Activated T-cell treated with anti-CD3 and anti-CD28 coated beads, Interleukin-2, amount 50 U/mL, for 72 hours (primary cell): ENCODE measurements at regions not wholly inside any gene's neighbourhood (a gene's known extent, or its start where the extent isn't known, plus 50 kb on each side); places are given as distances from the start of the nearest gene placed in this dataset.

Experiments used
- ATAC-seq, 2 donors: fragments of 150-1000 bp; cut with Tn5 transposase; replicated peaks in 1 of 2; 2 replicates each; pipeline ENCODE4 v1.10.0; 2021; ENCODE audit warnings: moderate library complexity in 2 of 2, mild to moderate bottlenecking in 1 of 2
- DNase-seq, 2 donors: peaks; one replicate each; pipeline ENCODE4 v3.0.0; 2021 to 2022; ENCODE audit warnings: mixed read lengths in 1 of 2
- H3K27ac Mint-ChIP-seq: one replicate; pipeline ENCODE4 v1.8.0; 2022; ENCODE audit warnings: mild to moderate bottlenecking, moderate library complexity, mixed read lengths
- H3K27me3 Mint-ChIP-seq: one replicate; pipeline ENCODE4 v1.8.0; 2022; ENCODE audit warnings: low read depth, mixed read lengths
- H3K36me3 Mint-ChIP-seq, 2 donors: one replicate each; pipeline ENCODE4 v1.8.0; 2022; ENCODE audit warnings: mixed read lengths in 2 of 2, mild to moderate bottlenecking in 1 of 2; ENCODE audit not compliant: insufficient read depth in 2 of 2
- H3K4me1 Mint-ChIP-seq: one replicate; pipeline ENCODE4 v1.8.0; 2022; ENCODE audit warnings: low read depth, mixed read lengths
- H3K4me3 Mint-ChIP-seq, 2 donors: one replicate each; pipeline ENCODE4 v1.8.0; 2022; ENCODE audit warnings: mild to moderate bottlenecking in 2 of 2, mixed read lengths in 2 of 2, moderate library complexity in 2 of 2
- H3K9me3 Mint-ChIP-seq, 2 donors: one replicate each; pipeline ENCODE4 v1.8.0; 2022; ENCODE audit warnings: mixed read lengths in 2 of 2

DNA sequence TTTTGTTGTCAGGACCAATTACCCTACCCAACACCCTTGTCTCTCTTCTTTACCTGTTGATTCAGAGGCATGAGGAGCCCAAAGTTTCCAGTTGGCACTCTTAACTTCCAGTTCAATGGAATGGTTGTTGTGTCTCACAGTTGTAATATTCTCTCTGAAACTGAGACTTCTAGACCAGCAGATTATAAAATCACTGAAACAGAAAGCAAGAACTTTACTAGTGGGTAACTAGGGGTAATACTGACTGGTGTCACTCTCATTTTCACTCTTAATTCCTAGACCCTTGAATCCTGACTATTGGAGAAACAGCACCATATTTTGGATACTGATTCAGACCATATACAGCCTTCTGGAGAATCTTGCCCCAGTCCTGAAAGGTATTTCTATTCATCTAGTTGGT, 140.2 kb upstream of the MMS22L start:
- Mint-ChIP-seq H3K9me3 (peaks cover 2% of the 10 kb centered on the region in 2 donors), H3K27ac (no peak overlapping the region), H3K4me3 (no peak overlapping the region), H3K4me1 (no peaks in the 10 kb centered on the region), H3K36me3 (peaks cover 0 to 2% of the 10 kb centered on the region in 2 donors), H3K27me3 (no peaks in the 10 kb centered on the region)
- DNase-seq, result no peak
- no peak for ATAC-seq

- no peak overlapping the region for H3K4me3 Mint-ChIP-seq
- H3K27ac Mint-ChIP-seq, result no peak overlapping the region
- no peaks in the 10 kb centered on the region for H3K9me3 Mint-ChIP-seq
- no peaks in the 10 kb centered on the region for H3K4me1 Mint-ChIP-seq
- no peak for DNase-seq
- no peaks in the 10 kb centered on the region for H3K27me3 Mint-ChIP-seq
- no peak for ATAC-seq
- no peaks in the 10 kb centered on the region for H3K36me3 Mint-ChIP-seq
Measured at GRCh38 chr6:97427648-97428047, 144.6 kb upstream of the MMS22L start.

GRCh38 chr6:97437087-97437486, 154.1 kb upstream of the MMS22L start:
- no peak for ATAC-seq
- Mint-ChIP-seq H3K27me3 (peaks cover 16% of the 10 kb centered on the region), H3K4me3 (no peak overlapping the region), H3K36me3 (no peaks in the 10 kb centered on the region), H3K27ac (no peak overlapping the region), H3K9me3 (no peaks in the 10 kb centered on the region), H3K4me1 (no peaks in the 10 kb centered on the region)
- no peak for DNase-seq

DNA sequence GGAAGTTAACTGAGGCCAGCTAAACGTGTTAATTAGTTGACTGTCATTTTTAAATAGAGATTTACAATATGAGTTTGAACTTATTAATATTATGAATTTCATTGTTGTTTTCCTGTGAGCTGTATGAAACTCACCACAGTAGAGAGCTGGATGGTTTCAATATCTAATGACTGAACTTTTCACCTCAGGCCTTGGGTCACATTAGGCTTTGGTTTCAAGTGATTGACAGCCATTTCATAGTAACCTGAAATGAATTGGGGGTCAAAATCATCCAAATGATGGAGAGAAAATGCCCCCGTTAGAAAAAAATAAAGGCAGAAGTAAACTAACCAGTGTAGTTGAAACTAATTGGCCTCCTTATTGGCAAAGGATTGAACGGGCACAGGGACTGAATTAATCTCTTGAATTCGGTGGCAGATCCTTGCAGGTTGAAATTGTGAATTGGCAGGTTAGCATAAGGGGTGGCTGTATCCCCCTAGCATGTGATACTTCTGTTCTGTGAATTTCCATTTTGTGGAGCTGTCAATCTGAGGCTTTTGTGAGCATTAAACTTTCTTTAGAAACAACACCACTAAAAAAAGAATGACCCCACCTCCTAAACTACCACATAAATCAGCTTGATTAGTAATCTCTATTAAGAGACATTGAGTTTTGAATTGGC, 155.1 kb upstream of the MMS22L start:
- DNase-seq (no peak), ATAC-seq (no peak)
- H3K27me3 Mint-ChIP-seq, result peaks cover 16% of the 10 kb centered on the region
- H3K9me3 Mint-ChIP-seq, result no peaks in the 10 kb centered on the region
- H3K27ac Mint-ChIP-seq, result no peak overlapping the region
- no peak overlapping the region for H3K4me3 Mint-ChIP-seq
- H3K36me3 Mint-ChIP-seq, result no peaks in the 10 kb centered on the region
- no peaks in the 10 kb centered on the region for H3K4me1 Mint-ChIP-seq

GRCh38 chr6:97440590-97441176, 157.7 kb upstream of the MMS22L start:
- Mint-ChIP-seq H3K4me1 (no peaks in the 10 kb centered on the region), H3K27ac (no peak overlapping the region), H3K9me3 (no peaks in the 10 kb centered on the region), H3K4me3 (no peak overlapping the region), H3K36me3 (no peaks in the 10 kb centered on the region), H3K27me3 (no peaks in the 10 kb centered on the region)
- ATAC-seq (no peak), DNase-seq (no peak)

DNA sequence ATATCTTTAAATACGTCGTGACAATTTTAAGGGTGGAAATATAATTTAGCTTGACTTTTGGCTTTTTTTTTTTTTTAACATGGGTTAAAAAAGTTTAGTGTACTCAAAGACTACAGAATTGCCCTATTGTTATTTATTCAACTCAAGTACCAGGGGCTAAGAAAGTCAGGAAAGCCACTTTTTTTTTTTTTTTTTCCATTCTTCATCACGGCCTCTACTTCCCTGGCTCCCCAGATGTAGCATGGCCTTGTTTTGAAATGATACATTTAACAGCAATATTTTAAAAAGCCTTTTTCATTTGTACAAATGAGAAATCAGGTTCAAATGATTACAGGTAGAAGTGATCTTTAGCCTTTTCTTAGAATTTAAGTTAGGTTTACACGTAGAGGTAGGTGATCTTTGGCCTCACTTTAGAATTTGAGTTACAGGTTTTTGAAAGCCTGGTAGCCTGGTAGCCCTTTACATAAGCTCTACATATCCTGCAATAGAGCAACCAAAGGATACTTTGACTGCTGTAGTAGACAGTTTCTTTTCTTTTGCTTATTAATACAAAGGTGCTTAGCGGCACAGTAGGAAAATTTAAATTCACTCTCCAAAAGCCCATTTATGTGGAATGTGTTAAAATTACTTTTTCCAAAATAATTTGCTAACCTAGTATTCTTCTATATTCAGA, 160.5 kb upstream of the MMS22L start:
- DNase-seq (no peak), ATAC-seq (no peak)
- Mint-ChIP-seq H3K4me3 (no peak overlapping the region), H3K4me1 (no peaks in the 10 kb centered on the region), H3K36me3 (no peaks in the 10 kb centered on the region), H3K27ac (no peak overlapping the region), H3K9me3 (no peaks in the 10 kb centered on the region), H3K27me3 (no peaks in the 10 kb centered on the region)

- DNase-seq, result no peak
- no peaks in the 10 kb centered on the region for H3K9me3 Mint-ChIP-seq
- H3K4me3 Mint-ChIP-seq, result no peak overlapping the region
- H3K4me1 Mint-ChIP-seq, result no peaks in the 10 kb centered on the region
- no peak for ATAC-seq
- H3K27ac Mint-ChIP-seq, result no peak overlapping the region
- H3K27me3 Mint-ChIP-seq, result no peaks in the 10 kb centered on the region
- H3K36me3 Mint-ChIP-seq, result no peaks in the 10 kb centered on the region
Measured at GRCh38 chr6:97445407-97445806, 162.4 kb upstream of the MMS22L start.

DNA sequence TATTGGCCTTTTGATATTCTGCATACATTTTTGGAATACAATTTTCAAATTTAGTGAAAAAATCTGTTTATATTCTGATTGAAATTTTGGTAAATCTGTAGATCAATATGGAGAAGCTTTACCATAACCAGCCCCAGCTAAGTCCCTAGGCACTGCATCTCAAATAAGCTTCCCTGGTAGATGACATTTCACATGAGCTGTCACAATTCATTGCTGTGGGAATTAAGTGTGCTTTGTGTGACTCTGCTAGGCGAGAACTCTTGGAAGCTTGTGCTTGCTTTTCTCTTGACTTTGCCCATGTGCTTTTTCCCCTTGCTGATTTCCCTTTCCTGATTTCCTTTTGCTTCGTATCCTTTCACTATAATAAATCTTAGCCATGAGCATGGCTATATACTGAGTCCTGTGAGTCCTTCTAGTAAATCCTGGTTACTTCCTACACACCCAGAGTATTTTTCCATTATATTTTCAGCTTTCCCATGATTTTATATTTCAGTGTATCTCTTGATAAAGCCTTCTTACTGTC, 166.5 kb upstream of the MMS22L start:
- Mint-ChIP-seq H3K4me1 (no peaks in the 10 kb centered on the region), H3K36me3 (no peaks in the 10 kb centered on the region), H3K27me3 (no peaks in the 10 kb centered on the region), H3K9me3 (peaks cover 0 to 2% of the 10 kb centered on the region in 2 donors), H3K27ac (no peak overlapping the region), H3K4me3 (no peak overlapping the region)
- no peak for DNase-seq
- no peak for ATAC-seq

DNA sequence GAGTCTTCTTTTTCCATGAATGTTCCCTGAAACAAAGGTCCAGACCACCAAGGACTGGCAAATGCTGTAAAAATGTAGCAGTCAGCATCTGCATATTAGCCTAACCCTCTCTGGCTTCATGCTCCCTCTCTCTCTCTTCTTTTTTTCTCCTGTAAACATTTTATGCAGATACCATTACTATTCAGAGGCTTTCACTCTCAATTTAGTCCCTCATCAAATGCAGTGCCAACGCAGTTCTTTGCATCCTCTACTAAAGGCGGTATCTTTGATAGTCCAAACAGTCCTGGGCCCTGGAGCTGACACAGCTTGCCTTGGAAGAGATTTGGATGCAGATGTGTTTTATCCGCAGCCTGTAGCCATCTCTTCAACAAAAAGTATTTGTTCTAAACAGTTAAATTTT, 167.1 kb upstream of the MMS22L start:
- no peaks in the 10 kb centered on the region for H3K36me3 Mint-ChIP-seq
- H3K4me1 Mint-ChIP-seq, result no peaks in the 10 kb centered on the region
- DNase-seq (no peak), ATAC-seq (no peak)
- no peak overlapping the region for H3K27ac Mint-ChIP-seq
- no peak overlapping the region for H3K4me3 Mint-ChIP-seq
- no peaks in the 10 kb centered on the region for H3K27me3 Mint-ChIP-seq
- peaks cover 0 to 2% of the 10 kb centered on the region in 2 donors for H3K9me3 Mint-ChIP-seq

DNA sequence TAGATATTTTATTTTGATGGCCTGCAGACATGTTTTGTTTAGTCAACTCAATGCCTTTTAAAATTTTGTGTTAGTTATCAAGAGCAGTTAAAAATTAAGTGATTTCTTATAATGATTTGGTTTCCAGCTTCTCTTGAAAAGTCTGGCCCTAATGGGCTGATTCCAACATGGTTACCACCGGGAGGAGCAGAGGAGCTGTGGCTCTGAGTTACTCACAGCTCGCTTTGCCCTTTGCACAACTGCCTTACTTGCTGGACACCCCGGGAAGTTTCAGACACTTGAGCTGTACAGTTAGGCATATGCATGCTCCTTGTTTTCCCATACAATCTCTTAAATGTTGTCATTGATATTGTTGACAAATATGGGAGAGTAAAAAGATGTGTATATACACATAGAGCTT, 173.1 kb upstream of the MMS22L start:
- H3K27ac Mint-ChIP-seq, result no peak overlapping the region
- peaks cover 0 to 2% of the 10 kb centered on the region in 2 donors for H3K9me3 Mint-ChIP-seq
- ATAC-seq (no peak), DNase-seq (no peak)
- H3K4me1 Mint-ChIP-seq, result no peaks in the 10 kb centered on the region
- no peaks in the 10 kb centered on the region for H3K36me3 Mint-ChIP-seq
- no peaks in the 10 kb centered on the region for H3K27me3 Mint-ChIP-seq
- no peak overlapping the region for H3K4me3 Mint-ChIP-seq

- peaks cover 9% of the 10 kb centered on the region for H3K27me3 Mint-ChIP-seq
- no peak overlapping the region for H3K4me3 Mint-ChIP-seq
- ATAC-seq, result no peak
- no peaks in the 10 kb centered on the region for H3K4me1 Mint-ChIP-seq
- H3K9me3 Mint-ChIP-seq, result no peaks in the 10 kb centered on the region
- H3K36me3 Mint-ChIP-seq, result no peaks in the 10 kb centered on the region
- H3K27ac Mint-ChIP-seq, result no peak overlapping the region
- no peak for DNase-seq
Measured at GRCh38 chr6:97459535-97459934, 176.5 kb upstream of the MMS22L start.

DNA sequence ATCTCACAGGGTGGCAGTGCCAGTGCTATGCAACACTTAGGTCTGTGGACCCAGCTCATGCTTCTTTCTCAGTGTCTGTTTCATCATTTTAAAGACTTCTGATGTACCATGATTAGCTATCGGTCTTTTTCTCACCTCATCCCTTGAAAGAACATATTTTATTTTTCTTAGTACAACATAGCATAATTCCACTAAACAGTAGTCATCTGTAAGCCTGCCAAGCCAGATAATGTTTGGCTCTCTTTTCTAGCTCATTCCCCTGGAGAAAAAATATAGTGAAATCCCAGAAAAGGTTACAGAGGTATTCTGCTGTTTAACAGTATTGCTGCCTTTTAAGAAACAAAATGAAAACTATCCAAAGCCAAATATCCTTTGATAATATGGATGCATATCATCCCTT, 177.0 kb upstream of the MMS22L start:
- no peaks in the 10 kb centered on the region for H3K36me3 Mint-ChIP-seq
- H3K27ac Mint-ChIP-seq, result no peak overlapping the region
- no peaks in the 10 kb centered on the region for H3K9me3 Mint-ChIP-seq
- no peak for ATAC-seq
- no peak for DNase-seq
- peaks cover 9% of the 10 kb centered on the region for H3K27me3 Mint-ChIP-seq
- no peak overlapping the region for H3K4me3 Mint-ChIP-seq
- no peaks in the 10 kb centered on the region for H3K4me1 Mint-ChIP-seq

DNA sequence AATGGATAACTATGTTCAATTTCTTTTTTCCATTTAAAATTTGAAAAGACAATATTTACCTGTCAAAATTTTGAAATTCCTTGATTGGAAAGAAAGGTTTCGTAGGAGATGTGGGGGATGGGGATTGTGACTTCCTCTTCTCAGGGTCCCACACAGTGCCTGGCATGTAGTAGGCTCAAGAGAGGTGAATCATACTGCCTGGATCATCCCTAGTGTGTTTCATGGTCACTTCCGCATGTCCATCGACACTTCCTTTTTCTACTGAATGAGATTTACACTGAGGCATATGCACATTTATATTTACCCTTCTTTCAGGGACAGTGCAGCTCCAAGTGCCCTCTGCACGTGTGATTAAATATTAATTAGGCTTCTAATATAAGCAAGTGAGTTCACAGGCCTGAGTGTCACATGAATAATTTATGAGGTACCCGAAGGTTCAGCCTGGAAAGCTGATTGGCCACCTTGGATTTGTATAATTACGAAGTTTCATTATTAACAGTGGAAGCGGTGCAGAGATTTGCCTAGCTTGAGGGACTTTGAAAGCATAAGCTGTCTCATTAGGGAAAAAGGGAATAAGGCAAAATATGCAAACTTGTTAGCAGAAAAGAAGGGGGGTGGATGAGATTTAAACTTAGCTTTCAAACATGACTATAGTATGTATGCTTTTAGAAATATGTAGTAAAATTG, 177.5 kb upstream of the MMS22L start:
- no peak overlapping the region for H3K27ac Mint-ChIP-seq

More for the DNA sequence above, 177.5 kb upstream of the MMS22L start:
- peaks cover 9% of the 10 kb centered on the region for H3K27me3 Mint-ChIP-seq
- H3K4me1 Mint-ChIP-seq, result no peaks in the 10 kb centered on the region
- ATAC-seq, result no peak
- no peaks in the 10 kb centered on the region for H3K9me3 Mint-ChIP-seq
- DNase-seq, result no peak
- no peak overlapping the region for H3K4me3 Mint-ChIP-seq
- H3K36me3 Mint-ChIP-seq, result no peaks in the 10 kb centered on the region
